ENCODE measurements at regions not wholly inside any gene's neighbourhood (a gene's known extent, or its start where the extent isn't known, plus 50 kb on each side); places are given as distances from the start of the nearest gene placed in this dataset.

GRCh38 chr20:60288945-60289344 is 330.7 kb downstream of the CDH26 start:
- DNase-seq = no peak

DNA sequence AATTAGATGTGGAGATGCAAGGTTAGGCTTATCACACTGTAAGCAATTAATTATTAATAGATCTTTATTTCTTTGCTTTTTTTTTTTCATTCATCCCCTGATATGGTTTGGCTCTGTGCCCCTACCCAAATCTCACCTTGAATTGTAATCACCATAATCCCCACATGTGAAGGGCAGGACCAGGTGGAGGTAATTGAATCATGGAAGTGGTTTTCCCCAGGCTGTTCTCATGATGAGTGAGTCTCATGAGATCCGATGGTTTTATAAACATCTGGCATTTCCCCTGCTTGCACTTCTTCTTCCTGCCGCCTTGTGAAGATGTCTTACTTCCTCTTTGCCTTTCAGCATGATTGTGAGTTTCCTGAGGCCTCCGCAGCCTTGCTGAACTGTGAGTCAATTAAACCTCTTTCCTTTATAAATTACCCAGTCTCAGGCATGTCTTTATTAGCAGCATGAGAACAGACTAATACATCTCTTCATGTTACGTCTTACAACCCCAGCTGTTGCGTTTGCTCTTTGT is 333.8 kb downstream of the CDH26 start:
- DNase-seq = no peak

DNA sequence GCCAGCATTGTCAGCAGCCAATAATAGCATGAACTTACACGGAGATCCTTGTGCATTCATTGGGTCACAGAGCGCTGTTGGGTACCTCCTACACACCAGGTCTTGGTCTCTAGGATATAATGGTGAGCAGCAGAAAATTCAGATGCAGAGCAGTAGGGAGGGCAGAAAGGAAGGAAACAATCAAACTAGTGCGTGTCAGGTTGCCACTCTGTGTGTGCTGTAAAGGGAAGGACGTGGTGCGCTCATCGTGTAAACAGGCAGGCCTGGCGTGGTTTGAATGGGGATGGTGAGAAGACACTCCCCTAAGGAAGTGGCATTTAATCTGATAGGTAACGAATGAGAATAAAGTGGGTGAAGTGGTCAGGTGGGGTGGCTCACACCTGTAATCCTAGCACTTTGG is 336.4 kb downstream of the CDH26 start:
- no peak for DNase-seq

DNA sequence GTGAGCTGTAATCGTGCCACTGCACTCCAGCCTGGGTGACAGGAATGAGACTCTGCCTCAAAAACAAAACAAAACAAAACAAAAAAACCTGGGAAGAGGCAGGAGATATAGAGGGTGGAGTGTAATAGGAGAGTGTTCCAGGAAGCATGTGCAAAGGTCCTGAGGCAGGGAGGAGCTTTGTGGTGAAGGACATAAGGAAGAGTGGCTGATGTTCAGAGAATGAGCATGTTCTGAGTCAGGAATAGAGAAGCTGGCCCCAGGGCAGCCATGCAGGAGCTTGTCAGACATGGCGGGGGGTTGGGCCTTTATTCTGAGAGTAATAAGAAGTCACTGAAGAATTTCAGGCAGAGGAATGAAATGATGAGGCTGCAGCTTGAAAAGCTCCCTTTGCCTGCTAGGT is 337.0 kb downstream of the CDH26 start:
- no peak for DNase-seq

DNA sequence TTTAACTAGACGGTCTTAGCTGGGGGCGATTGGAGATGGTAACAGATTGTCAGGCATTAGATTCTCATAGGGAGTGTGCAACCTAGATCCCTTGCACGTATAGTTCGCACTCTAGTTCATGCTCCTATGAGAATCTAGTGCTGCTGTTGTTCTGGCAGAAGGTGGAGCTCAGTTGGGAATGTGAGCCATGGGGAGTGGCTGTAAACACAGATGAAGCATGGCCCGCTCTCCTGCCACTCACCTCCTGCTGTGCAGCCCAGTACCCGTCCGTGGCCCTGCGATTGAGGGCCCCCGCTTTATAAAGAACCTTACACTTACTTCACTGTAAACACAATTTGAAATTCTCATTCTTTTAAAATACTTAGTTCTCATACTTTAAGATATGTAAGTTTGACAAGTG is 339.4 kb downstream of the CDH26 start:
- DNase-seq = no peak

- no peak for DNase-seq
These were observed 340.4 kb downstream of the CDH26 start for GRCh38 chr20:60298647-60299046.

DNA sequence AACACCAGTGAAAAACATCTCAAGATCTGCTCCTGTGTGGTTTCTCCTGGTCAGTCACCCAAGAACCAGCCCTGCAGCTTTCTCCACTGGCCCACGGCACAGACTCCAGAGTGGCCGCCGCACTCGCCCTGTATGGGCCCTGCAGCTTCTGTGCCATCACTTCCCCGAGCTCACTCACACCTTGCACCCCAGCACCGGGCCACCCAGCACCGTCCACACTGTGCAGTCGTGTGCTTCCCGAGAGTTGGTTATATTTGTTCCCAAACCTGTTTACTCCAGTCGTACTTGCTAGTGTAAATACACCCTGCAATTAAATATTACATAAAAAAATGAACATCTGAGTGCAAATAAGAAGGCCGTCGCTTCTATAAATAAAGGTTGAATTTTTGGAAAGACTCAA is 341.7 kb downstream of the CDH26 start:
- DNase-seq = no peak

GRCh38 chr20:60300374-60300773 is 342.2 kb downstream of the CDH26 start:
- no peak for DNase-seq

GRCh38 chr20:60302875-60303274 is 344.7 kb downstream of the CDH26 start:
- DNase-seq = no peak

DNA sequence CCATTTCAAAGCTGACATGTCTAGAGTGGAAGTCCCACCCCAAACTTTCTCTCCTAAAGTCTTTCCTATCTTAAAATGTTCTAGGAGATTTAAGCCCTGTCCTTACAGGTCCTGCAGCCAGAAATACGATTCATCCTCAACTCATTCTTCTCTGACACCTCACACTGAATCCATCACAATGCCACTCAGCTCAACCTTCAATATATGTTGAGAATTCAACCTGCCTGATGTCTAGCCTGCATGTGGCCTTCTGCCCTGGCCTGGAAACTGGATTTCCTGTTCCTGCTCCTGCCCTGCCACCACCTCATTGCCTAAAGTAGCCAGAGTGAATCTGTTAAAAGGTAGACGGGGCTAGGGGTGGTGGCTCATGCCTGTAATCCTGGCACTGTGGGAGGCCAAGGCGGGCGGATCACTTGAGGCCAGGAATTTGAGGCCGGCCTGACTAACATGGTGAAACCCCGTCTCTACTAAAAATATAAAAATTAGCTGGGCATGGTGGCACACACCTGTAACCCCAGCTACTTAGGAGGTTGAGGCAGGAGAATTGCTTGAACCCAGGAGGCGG is 345.9 kb downstream of the CDH26 start:
- no peak for DNase-seq

- DNase-seq = no peak
These were observed 346.7 kb downstream of the CDH26 start for GRCh38 chr20:60304931-60305330.

GRCh38 chr20:60306105-60306504 is 347.9 kb downstream of the CDH26 start:
- no peak for DNase-seq

- no peak for DNase-seq
These were observed 348.3 kb downstream of the CDH26 start for GRCh38 chr20:60306551-60306950.

DNA sequence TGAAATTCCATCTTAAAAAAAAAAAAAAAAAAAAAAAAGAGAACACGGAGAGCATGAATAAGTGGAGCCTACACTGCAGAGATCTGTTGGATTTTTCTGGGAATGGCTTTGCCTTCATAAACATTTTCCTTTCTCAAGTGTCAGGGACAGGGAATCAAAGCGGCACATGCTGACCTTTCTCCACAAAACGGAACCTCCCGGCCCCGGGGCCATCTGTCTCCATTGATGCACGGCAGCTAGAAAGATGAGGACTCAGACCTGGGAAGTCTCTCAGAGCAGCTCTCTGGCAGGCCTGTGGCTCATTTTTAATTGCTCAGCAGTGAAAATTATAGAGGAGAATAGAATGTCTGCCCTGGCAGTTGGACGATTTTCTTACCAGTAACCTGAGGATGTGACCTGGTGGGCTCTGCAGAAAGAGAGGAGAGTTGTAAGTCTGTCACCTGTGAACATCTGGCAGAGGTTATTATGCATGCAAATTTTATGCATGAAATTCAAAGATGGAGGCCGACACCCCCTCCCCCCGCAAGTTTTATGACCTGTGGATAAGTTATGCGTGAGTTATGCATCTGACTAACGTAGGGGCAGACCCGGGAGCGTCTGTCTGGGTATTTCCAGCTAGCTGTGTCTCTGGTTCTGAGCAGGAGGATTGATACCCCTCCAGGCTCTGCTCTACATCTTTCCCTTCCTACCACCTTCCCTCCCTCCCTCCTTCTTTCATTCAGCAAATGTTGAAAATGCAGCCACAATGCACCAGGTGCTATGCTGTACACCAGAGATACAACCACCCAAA is 352.5 kb downstream of the CDH26 start:
- DNase-seq = no peak

DNA sequence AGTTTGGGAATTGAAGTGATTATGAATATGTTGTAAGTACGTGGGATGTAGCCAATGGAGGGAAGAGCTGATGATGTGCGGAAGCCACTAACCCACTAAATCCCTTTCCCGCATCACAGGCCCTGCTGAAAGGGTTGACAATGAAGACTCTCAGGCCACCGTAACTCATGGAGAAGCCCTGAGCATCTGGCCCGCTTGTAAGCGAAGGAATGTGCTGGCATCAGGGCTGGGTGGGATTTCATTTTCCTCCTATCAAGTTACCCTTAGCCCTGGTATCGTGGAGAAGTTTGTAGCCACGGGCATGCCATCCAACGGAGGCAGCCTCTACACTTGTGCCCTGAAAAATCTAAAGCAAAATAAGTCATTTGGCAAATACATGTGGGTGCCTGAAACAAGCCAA is 355.0 kb downstream of the CDH26 start:
- DNase-seq = no peak

GRCh38 chr20:60313614-60314013 is 355.4 kb downstream of the CDH26 start:
- no peak for DNase-seq

DNA sequence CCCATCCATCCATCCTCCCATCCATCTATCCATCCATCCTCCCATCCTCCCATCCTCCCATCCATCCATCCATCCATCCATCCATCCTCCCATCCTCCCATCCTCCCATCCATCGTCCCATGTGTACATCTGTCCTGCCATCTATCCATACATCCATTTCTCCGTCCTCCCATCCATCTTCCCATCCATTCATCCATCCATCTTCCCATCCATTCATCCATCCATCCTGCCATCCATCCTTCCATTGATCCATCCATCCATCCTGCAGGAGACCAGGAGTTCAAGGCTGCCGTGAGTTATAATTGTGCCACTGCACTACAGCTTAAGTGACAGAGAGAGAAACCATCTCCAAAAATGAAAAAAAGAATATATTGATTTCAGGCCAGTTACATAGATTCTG is 356.5 kb downstream of the CDH26 start:
- no peak for DNase-seq

DNA sequence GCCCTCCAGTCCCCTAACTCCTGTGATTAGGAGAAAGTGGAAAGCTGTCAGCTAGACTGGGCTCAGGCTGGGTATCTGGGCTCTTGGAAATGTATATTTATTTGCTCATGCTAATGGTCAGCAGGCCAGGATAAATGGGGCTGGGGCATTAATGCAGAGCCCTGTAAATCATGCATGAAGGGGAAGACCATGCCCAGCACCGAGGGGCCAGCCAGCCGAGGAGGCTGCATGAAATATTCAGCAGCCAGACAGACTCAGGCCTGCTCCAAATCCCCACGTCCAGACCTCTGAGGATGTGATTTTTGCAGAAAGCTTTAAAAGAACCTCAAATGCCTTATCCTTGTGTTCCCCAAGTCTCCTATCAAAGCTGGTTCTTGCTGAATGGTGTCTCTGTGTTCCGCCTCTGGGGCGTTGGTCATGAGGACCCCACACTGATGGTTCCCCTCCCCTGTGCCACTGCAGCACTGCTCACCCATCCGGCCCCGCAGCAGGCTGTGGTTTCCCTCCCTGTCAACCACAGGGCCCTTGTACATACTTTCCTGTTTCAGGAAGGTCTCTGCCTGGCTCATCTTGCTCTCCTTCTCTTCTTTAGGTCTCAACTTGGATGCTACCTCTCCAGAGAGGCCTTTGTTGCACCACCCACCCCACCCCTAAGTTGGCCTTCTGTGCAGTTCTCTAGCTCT is 358.4 kb downstream of the CDH26 start:
- no peak for DNase-seq

DNA sequence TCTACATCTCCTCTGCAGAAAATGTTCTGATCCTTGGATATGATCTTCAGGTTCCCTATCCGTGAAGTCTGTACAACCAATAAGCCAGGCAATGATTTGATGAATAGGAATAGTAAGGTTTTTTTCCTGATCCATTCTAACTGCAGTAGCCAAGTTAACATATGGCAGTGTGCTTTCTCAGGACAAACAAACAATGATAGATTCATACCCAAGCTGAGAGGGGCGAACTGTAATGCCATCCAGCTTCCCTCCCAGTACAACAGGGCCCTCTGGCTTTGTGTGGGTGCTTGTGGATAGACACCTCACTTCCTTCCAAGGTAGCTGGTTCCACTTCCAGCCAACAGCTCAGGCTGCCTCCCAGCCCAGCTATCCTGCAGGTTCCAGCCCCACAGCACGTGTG is 359.2 kb downstream of the CDH26 start:
- no peak for DNase-seq

GRCh38 chr20:60321601-60322000 is 363.4 kb downstream of the CDH26 start:
- DNase-seq = no peak

GRCh38 chr20:60326821-60327220 is 368.6 kb downstream of the CDH26 start:
- DNase-seq = no peak

DNA sequence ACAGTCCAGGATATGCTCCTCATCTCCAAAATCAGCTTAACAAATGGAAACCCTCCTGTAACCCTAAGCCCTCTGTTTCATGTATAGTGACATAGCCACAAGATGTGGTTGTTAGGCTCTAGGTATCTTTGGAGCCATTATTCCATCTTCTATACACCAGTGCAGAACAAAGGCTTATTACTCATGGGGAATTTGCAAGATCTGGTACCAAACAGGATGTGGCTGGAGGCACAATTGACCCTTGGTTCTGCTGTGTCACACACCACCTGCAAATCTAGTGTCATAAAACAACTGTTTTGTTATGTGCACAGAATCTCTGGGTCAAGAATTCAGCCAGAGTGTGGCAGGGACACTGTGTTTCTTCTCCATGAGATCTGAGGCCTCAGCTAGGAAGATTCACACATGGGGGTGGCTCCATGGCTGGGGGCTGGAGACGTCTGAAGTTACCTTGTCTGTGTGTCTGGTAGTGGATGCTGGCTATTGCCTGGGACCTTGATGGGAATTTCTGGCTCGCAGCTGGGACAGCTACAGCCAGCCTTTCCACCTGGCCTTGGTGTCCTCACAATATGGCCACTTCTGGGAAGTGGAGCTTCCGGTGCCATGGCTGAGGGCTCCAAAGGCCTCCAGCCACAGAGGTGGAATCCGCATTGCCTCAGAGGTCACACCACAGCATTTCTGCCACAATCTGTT is 369.9 kb downstream of the CDH26 start:
- DNase-seq = no peak

DNA sequence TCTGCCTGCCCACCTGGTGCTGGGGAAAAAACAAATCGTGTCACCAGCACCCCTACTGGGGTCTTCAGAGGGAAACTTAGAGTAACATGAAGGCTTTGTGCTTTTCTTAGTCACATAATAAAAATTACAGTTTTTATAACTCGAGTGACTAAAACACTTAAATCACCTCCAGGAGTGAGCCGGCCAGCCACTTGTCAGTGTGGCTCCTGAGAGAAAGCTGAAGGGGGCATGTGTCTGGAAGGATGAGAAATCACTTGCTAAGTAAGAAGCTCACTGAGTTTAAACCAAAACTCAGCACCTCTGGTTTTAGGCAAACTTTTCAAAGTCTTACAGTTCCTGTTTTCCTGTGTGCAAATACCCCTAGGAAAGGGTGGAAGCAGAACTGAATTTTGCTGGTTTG is 372.2 kb downstream of the CDH26 start:
- DNase-seq = no peak
